HK-2 (cell line): ENCODE measurements at regions not wholly inside any gene's neighbourhood (a gene's known extent, or its start where the extent isn't known, plus 50 kb on each side); places are given as distances from the start of the nearest gene placed in this dataset.

Source experiments
- DNase-seq: peaks from one replicate; pipeline ENCODE4 v3.0.0-alpha.2; 2018; ENCODE audit not compliant: unreplicated experiment

GRCh38 chr7:118573085-118573484 is 348.6 kb downstream of the ANKRD7 start:
- no peak for DNase-seq

- DNase-seq = no peak
Observed at GRCh38 chr7:118575393-118575948, 351.0 kb downstream of the ANKRD7 start.

GRCh38 chr7:118580743-118581382 is 356.4 kb downstream of the ANKRD7 start:
- no peak for DNase-seq

- DNase-seq = no peak
Observed at GRCh38 chr7:118583641-118584040, 359.1 kb downstream of the ANKRD7 start.

- no peak for DNase-seq
Observed at GRCh38 chr7:118586248-118586647, 361.7 kb downstream of the ANKRD7 start.

- no peak for DNase-seq
Observed at GRCh38 chr7:118590107-118590506, 365.6 kb downstream of the ANKRD7 start.

GRCh38 chr7:118602090-118602489 is 377.6 kb downstream of the ANKRD7 start:
- DNase-seq = no peak

- DNase-seq = no peak
Observed at GRCh38 chr7:118606602-118607001, 382.1 kb downstream of the ANKRD7 start.

GRCh38 chr7:118609207-118609606 is 384.7 kb downstream of the ANKRD7 start:
- DNase-seq = no peak

GRCh38 chr7:118615681-118616080 is 391.2 kb downstream of the ANKRD7 start:
- DNase-seq = no peak

GRCh38 chr7:118621810-118622360 is 397.4 kb downstream of the ANKRD7 start:
- no peak for DNase-seq

- no peak for DNase-seq
Observed at GRCh38 chr7:118626739-118627138, 402.2 kb downstream of the ANKRD7 start.

- no peak for DNase-seq
Observed at GRCh38 chr7:118627467-118627866, 403.0 kb downstream of the ANKRD7 start.

GRCh38 chr7:118629898-118630438 is 405.5 kb downstream of the ANKRD7 start:
- DNase-seq = no peak

GRCh38 chr7:118642396-118642795 is 417.9 kb downstream of the ANKRD7 start:
- no peak for DNase-seq

GRCh38 chr7:118644346-118644745 is 419.8 kb downstream of the ANKRD7 start:
- DNase-seq = no peak

GRCh38 chr7:118648002-118648401 is 423.5 kb downstream of the ANKRD7 start:
- DNase-seq = no peak

- DNase-seq = no peak
Observed at GRCh38 chr7:118657391-118658005, 433.0 kb downstream of the ANKRD7 start.

- DNase-seq = no peak
Observed at GRCh38 chr7:118662266-118662665, 437.8 kb downstream of the ANKRD7 start.

- DNase-seq = no peak
Observed at GRCh38 chr7:118664498-118664897, 440.0 kb downstream of the ANKRD7 start.

- DNase-seq = no peak
Observed at GRCh38 chr7:118671149-118671548, 446.6 kb downstream of the ANKRD7 start.

- DNase-seq = no peak
Observed at GRCh38 chr7:118684796-118685195, 460.3 kb downstream of the ANKRD7 start.

- DNase-seq = no peak
Observed at GRCh38 chr7:118689403-118689802, 464.9 kb downstream of the ANKRD7 start.
